Activated CD4-positive, alpha-beta T cell treated with anti-CD3 and anti-CD28 coated beads, Interleukin-2, amount 50 U/mL, for 24 hours (primary cell): ENCODE measurements at regions not wholly inside any gene's neighbourhood (a gene's known extent, or its start where the extent isn't known, plus 50 kb on each side); places are given as distances from the start of the nearest gene placed in this dataset.

Experiments
- DNase-seq, 2 donors: peaks; one replicate each; pipeline ENCODE4 v3.0.0-alpha.2; 2020; ENCODE audit warnings: low read depth in 1 of 2, low spot score in 1 of 2

DNA sequence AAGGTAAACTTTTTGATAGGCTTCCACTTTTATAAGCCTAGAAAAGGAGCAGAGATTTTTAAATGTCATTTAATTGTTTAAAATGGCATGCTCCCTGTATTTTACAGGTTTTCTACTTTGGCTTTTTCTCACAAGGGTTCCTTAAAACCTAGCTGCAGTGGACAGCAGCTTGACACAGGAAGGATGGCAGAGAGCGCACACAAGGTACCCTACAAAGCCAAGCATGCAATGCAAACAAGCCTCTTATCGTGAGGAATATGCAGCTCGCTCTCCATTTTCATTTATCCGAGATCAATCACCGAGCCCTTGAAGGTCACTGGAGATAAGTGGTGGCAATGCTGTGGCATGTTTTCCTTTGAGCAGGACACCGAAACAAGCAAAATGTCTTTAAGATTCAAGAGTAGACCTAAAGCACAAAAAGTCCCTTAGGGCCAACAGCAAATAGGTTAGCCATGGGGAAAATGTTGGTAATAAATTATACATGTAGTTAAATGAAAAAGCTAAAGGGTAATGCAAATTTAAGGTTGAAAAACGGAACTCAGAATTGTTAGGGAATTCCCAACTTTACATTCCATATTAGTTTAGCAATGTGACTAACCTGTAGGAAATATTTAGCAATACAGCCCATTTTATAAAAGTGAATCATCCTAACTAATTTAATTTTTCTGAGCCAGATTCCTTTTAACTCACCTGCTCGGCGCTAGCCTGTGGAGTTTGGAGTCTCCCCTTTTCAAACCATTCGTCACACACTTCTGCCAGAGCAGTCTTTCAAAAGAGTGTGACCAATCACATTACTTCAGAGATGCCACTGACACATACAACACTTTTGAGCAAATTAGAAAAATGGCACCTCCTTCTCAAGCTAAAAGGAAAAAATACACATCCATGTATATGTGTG lies 337.9 kb upstream of the PKDCC start:
- DNase-seq = no peak

DNA sequence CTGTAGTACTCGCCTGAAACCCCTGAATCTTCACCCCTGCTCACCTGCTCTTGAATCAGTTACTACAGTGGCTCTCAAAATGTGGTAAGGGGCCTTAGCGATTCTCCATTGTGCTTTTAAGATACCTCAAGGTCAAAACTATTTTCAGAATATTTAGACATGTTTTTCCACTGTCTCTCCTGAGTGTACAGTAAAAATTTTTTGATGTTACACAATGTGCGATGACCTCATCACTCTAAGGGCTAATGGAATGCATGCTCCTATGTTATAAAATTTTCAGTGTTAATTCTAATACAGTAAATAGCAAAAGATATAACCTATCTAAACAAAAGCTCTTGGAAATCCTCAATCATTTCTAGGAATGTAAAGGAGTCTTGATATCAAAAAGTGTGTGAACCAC lies 336.9 kb upstream of the PKDCC start:
- DNase-seq = no peak

DNA sequence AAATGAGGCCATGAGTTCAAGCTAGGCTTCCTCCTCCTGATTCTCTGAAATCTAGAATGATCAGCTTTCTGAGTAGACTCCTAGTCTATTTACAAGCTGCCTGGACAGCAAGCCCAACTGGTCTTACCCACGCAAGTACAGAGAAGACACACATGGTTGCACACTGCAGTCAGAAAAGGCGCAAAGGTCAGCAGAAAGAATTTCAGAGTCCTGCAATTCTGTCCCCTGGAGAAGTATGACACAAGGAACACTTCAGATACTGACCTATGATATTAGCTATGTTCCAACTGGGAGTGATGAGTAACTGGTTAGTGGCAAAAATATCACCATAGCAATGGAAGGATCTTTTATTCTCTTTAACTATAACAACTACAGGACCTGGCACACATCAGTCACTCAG lies 336.1 kb upstream of the PKDCC start:
- DNase-seq = no peak

DNA sequence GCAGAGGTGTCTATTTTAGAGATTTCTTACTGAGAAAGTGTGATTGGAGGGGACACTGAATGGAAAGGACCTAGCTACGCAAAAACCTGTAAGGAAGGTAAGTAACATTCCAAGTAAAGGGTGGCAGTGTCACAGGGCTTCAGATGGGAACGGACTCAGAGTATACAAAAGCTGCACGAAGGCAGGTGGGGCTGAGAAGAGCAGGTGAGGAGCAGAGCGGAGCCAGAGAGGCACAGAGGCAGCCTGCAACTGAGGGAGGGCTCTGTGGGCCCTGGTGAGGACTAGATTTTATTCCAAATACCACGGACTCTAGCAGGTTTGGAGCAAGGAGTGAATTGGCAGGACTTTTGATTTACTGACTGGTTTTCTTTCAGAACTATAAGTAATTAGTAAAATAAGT lies 331.3 kb upstream of the PKDCC start:
- no peak for DNase-seq

DNA sequence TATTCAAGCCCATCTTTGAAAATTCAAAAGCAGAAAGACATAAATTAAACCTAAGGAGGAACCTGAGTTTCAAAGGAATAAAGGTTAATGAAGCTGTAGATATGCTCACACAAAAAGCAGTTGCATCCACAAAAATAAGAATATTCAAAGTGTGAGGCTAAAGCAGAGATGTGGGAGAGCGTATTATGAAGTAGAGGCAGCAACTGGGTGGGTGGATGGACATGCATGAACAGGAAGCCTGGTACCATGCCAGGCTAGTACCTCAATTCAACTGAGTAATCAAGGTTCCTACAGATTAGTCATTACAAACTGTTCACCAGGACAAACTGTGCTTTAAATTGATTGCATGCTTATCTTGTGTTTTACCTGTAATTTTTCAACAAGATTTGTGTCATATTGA lies 330.0 kb upstream of the PKDCC start:
- DNase-seq = no peak

DNA sequence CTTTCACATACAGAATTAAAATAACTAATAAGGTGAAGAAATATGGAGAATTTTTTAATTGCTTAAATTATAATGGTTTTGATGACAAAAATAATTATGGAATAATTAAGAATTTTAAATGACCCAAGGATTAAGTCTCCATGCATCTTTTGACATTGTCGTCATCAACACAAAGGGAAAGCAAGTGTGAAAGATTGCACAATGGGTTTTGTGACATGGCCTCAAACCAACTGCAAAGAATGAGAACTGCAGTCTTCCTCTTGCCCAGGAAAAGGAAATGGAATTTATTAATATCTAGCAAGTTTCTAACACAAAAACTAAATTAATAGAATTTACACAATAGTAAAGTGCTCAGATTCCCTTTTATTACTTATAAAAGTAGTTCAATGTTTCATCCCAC lies 329.1 kb upstream of the PKDCC start:
- no peak for DNase-seq

DNA sequence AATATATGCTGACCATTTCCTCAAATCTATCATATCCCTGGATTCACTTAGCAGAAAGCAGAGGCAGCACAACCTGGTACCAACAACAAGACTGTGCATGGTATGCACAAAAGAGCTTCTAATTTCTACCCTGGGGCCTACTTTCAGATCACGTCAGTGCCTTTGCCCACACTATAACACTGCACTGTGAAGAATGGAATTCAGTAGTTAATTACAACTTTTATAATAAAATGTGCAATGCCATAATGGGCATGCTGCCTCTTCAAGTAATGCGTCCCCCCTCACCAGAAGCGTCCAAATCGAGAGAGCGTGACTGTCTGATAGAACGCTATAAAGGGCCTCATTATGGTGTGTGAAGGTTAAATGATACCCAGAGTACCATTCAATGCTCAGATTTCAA lies 328.1 kb upstream of the PKDCC start:
- DNase-seq = no peak

DNA sequence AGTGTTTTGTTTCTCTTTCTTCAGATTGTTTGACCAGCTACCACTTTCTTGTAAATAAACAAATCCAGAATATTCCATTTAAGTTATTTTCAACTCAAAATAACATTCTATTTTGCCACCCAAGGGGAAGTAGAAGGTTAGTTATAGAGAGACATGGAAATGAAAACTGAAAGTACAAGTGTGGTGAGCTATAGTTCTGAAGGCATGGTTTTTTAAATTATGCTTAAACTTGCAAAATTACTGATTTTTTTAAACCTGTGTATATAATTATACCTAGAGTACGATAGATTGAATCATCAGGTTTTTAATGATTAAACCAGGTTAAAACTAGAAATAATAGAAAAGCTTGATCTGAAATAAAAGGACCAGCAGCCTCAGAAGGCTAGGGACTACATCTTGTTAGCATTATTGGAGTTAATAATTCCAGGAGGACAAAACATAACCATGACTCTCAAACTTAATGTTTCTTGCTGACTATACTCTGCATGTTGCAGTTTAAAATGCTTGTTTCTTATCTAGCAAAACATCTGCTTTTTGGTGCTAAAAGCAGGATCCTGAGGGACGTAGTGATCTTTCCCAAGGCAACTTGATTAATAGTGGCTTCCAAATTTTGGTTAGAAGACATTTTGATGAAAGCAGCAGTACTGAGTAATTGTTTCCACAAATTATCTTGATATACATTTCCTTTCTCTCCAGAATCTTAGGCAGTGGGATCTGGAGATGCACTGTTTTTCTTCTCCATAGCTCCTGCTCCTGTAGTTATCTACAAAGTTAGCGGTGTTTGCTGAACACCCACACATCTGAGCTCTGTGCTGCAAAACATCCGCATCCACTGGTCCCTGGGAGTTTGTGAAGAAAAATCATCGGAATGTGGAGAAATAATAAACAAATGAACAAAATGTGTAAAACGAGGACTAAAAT lies 327.2 kb upstream of the PKDCC start:
- DNase-seq = no peak

DNA sequence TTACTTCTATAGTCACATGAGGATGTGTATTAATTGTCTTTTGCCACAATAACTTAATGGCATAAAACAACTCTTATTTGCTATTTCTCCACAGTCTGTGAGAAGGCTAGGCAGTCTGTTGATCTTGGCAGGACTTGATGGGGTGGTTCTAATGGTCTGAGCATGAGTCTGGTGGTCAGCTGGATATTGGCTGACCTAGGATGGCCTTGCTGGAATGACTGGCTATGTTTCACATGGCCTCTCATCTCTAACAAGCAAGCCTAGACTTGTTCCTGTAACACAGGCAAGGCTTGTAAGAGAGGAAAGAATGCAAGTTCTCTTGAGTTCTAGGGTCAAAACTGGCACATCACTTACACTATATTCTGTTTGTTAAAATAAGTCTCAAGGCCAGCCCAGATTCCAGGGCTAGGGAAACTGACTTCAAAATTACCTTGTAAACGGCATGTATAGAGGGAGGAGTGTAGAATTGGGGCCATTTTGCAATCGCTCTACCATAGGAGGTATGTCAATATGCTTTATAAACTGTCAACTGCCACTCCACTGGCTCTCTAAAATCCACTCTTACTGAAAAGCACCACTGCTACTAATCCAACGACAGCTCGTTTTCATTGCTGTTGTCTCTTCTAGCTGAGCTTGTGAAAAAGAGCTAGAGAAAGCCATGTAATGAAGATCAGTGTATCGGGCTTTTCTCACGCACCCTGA lies 325.0 kb upstream of the PKDCC start:
- DNase-seq = no peak

DNA sequence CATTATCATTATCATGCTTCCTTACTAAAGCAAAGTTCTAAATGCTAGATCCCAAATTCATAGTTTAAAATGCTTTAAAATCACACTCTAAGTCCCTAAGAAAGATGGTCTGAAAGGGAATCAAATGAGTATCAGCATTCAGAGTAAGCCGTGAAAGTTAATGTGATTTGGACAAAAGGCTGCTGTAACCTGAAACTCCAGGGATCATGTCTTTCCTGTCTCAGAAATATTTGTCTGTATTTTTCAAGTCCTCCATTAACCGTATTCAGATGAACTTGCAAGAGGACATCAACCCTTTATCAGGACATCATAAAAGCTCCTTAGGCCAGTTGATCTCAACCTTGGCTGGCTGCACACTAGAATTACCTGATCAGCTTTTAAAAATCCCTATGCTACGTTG lies 324.3 kb upstream of the PKDCC start:
- DNase-seq = no peak

DNA sequence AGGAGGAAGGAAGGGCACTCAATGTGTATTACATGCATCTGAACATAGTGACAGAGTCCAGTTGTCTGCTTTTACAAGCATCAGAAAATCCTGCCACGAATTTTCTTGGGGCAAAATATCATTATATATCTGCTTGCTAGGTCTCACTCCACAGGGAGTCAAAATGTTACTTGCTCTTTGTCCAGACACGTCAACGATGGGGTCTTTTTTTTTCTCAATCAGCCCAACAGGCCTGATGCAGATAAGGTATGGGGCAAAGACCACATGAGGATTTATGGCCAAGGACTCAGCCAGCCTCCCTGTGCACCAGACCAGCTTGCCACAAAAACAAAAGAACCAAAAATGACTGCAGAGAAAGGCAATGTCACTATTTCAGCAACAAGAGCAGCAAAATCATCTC lies 323.4 kb upstream of the PKDCC start:
- no peak for DNase-seq

DNA sequence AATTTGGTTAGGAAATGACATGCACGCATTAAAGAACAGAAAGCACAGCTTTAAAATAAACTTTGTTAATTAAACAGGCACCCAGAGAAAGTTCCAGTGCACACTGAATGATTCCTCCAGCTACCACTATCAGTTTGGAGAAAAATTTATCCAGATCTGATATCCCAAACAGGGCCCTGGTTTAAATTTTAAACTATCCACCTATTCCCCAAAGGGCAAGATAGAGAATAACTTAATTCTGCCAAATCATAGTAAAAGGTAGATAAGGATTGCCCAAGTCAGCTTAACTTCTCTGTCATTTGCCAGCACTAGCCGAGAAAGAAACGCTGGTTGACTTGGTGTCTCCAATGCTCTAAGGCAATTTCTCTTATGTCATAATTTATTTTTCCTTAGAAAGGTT lies 321.9 kb upstream of the PKDCC start:
- DNase-seq = no peak

DNA sequence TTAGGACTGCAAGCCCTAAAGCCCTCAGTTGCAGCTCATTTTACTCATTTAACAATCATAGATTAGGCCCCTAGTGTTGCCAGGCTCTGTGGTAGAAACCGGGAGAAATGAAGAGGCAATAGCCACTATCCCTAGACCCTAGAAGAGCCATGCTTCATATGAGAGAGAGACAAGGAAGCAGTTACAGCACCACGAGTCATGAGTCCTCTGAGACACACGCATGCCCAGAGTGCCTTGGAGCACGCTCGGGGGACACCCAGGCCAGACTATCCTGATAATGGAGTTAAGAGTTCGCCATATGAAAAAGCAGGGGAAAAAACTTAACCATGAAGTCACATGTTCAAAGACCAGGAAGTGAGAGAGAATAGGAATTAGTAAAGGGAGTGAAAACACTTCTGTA lies 321.5 kb upstream of the PKDCC start:
- DNase-seq = no peak

DNA sequence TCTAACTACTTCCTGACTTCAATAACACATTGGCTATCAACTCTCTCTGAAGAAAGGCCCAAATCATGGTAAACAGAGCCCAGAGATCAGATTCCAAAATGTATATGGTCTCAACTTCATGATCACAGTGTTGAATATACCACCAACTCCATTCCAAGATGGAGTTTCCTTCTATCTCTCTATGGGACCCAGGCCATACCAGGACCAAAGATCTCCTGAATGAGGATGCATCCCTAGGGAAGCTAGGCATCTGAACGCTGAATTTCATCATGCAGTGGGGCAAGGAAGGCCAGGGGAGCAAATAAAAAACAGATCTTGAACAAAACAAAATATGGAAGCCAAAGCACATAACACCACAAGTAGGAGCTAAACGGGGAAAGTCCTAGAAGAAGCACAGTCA lies 320.7 kb upstream of the PKDCC start:
- no peak for DNase-seq

DNA sequence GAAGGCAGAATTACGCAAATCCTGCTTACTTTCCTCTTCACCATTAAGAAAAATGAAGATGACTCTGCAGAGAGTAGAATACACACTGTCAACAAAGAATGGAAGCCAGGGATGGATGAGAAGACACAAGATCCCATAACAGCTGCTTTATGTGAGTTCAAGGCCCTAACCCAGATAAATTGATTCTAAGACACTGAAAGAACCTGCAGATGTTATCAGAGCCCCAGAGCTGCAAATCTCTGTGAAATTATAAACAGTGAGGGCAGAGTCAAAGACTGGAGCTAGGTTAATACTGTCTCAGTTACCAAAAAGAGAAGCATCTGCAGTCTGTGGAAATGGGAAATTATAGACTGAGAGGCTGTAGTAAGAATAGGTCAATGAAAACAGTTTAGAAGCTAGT lies 320.1 kb upstream of the PKDCC start:
- no peak for DNase-seq

DNA sequence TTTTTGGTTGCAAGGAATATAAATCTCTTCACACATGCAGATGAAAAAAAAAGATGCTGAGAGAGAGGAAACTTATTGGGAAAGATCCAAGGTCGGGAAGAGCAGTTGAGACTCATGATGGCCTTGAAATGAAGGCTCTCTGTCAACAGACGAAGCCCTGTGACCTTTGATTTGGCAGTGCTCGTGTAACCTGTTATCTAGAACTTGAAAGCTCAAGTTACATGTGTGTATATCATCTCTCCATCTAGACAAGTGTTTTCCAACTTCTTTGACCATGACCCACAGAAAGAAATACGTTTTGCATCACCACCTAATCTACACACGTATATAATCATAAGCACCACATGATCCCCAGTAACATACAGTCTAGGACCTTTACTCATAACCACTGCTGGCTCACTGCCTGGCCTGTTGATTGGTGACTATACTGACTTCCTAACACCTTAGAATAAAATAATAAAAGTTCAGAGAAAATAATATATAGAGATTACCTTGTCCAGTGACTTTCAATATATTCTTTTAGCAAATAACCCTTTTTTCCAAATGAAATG lies 319.0 kb upstream of the PKDCC start:
- no peak for DNase-seq

DNA sequence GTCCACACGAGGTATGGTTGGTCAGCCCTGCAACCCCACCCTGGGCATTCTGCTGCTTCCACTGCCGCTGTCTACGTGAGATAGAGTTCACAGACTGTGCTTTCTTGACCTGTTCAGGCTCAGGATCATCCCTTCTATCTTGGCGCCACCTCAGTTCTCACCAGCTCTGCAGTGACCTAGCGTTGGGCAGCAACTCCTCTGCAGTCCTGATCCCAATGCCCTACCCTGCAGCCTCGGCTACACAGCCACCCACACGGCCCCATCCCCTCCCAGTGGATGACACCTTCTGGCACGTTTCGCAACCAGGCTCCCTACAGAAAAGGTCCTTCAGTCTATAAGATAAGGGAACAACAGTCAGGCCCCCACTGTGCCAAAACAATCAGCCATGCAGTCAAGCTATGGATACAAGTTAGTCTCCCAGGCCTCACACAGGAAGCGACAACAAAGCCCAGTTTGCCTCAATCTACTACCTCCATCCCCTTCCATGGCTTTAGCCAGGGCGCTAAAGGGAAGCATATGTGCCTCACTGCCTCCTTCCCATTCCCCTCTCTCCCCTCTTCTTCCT lies 317.9 kb upstream of the PKDCC start:
- no peak for DNase-seq

DNA sequence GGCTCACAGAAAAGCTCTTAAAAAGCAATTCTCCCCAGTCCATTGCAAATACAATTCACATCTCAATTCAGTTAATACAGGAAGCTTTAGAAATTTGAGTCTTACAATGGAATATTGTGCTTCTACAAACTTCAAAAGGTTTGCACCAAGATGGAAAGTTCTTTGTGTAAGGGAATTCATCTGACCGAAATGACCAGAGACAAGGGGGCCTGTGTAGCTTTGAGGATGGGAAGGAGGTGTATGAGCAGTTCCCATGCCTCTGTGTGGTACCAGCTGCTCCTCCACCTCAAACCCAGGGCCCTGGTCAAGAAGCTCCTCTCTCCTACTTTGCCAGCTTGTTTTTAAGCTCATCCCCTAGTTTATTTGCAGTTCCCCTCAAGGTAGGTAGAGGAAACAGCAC lies 312.8 kb upstream of the PKDCC start:
- DNase-seq = no peak

DNA sequence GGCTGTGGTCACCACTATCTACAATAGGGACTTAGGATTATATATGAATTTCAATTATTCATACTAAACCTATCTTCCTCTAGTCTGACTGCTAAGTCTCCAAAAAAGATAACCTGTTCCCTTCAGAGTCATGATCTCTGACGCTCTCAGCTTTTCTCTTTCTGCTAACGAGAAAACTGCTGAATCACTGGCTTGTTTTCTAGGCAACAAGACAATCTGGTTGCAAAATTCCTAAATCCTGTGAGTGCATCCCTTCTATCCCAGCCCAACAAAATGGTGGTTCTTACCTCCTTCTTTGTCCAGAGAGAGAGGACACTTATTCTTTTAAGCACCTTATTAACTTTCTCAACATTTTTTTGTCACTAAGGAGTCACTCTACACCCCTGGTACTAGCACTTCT lies 312.3 kb upstream of the PKDCC start:
- DNase-seq = no peak

DNA sequence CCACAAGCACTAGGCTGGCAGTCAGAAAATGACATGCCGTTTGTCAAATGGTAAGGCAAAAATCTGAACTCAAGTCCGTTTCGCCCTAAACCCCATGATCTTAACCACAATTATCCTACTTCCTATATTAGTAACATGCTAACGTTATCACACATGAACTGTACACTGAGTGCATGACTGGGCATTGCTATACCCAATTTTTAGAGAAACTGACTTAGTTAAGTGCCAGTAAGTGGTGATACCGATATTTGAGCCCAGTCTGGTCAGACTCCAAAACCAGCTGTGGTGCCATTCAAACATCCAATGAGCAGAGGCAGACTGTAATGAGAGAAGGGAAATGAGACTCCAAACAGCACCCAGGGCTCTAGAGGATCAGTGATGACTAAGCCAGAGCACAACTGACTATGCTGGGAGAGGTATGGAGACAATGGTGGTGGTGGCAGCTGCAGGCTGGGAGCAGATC lies 311.7 kb upstream of the PKDCC start:
- no peak for DNase-seq

DNA sequence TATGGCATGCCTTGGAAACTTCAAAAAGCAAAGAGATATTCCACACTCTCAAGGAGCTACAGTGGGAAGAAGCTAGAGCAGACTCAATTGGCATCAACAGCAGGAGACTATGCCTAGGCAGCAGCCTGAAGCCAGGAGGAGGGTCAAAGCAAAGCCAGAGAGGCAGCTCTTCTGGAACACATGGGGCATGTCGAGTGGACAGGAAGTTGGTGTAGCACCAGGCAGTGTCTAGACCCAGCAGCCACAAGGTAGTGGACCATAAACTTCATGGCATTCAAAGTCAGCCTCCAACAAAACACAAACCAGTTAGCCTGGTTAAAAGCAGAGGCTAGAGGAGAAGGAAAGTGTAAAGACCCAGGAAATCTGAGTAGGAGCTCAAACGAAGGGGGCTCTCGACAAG lies 311.2 kb upstream of the PKDCC start:
- DNase-seq = no peak
